Right lobe of liver (tissue), 6 donors: ENCODE measurements at regions not wholly inside any gene's neighbourhood (a gene's known extent, or its start where the extent isn't known, plus 50 kb on each side); places are given as distances from the start of the nearest gene placed in this dataset.

Source experiments
- ATAC-seq, 4 donors: fragments of 200-7000 bp; cut with Tn5 transposase; one replicate each; pipeline ENCODE4 v1.9.1; 2020; ENCODE audit warnings: mild to moderate bottlenecking in 4 of 4, moderate library complexity in 4 of 4
- DNase-seq, 3 donors: peaks; one replicate each; pipeline ENCODE4 v3.0.0-alpha.2; 2020
- H3K27ac ChIP-seq, 3 donors: fragments of 200-600 bp; one replicate each; pipeline ENCODE4 v1.8.0; 2022
- H3K27me3 ChIP-seq, 2 donors: fragments of 200-600 bp; one replicate each; pipeline ENCODE4 v1.8.0; 2022
- H3K36me3 ChIP-seq, 4 donors: fragments of 200-600 bp; sonication (generic) in 1 of 4; one replicate each; pipeline versions ENCODE4 v1.5.1 to v1.8.0; 2017 to 2022; ENCODE audit warnings: control low read depth in 1 of 4
- H3K4me1 ChIP-seq, 4 donors: fragments of 200-600 bp; sonication (generic) in 1 of 4; one replicate each; pipeline versions ENCODE4 v1.5.1 to v1.8.0; 2017 to 2022; ENCODE audit warnings: control low read depth in 1 of 4
- H3K4me3 ChIP-seq, 3 donors: fragments of 200-600 bp; one replicate each; pipeline ENCODE4 v1.8.0; 2022
- H3K9me3 ChIP-seq, 4 donors: fragments of 200-600 bp; sonication (generic) in 1 of 4; one replicate each; pipeline versions ENCODE4 v1.5.1 to v1.8.0; 2017 to 2022; ENCODE audit warnings: control low read depth in 1 of 4
- CTCF ChIP-seq, 4 donors: fragments of 200-600 bp in 3 of 4; fragments of 450-650 bp in 1 of 4; IDR thresholded peaks; one replicate each; pipeline versions ENCODE4 v1.5.1 to v1.8.0; 2016 to 2022; ENCODE audit warnings: antibody characterized with exemption in 4 of 4, mild to moderate bottlenecking in 2 of 4
- POLR2A ChIP-seq: fragments of 450-650 bp; IDR thresholded peaks from one replicate; pipeline ENCODE4 v1.6.1; 2017; ENCODE audit warnings: antibody characterized with exemption, mild to moderate bottlenecking
- WGBS: methylation state at CpG from one replicate; pipeline ENCODE4 v1.1.6; 2018; ENCODE audit warnings: low coverage, low lambda C conversion rate; ENCODE audit not compliant: insufficient coverage; ENCODE audit errors: missing lambda C conversion rate; 5-methylcytosine and 5-hydroxymethylcytosine counted together
- intact Hi-C, 2 donors: fragments of 100-400 bp; cut with DNase I; formaldehyde crosslinking; loops; one replicate each; pipeline versions ENCODE4 v1.11.2 to v1.14.1; 2022
- donor health status: DM: no; HTN: yes; CAD: no.
- donor health status: DM: no; HTN: no; CAD: no.
- donor health status: DM: no; HTN: no; CAD: no.
- donor health status: DM: no; HTN: yes; CAD: no.
- donor health status: DM: no; HTN: yes; CAD: no.

- no peak overlapping the region for H3K27ac ChIP-seq
- no peak overlapping the region for H3K4me3 ChIP-seq
- ATAC-seq (no peak), DNase-seq (no peak)
- intact Hi-C loops, result no loop called here
- H3K36me3 ChIP-seq, result no peaks in the 10 kb centered on the region
- TF ChIP-seq CTCF (IDR thresholded peaks at IDR 0.05) (no peak), POLR2A (no peak)
- no peaks in the 10 kb centered on the region for H3K4me1 ChIP-seq
- no peaks in the 10 kb centered on the region for H3K9me3 ChIP-seq
- no peaks in the 10 kb centered on the region for H3K27me3 ChIP-seq
- WGBS, result 61% methylated on average over 3 of the region's 3 CpGs
Measured at GRCh38 chr1:208809876-208810275, 565.7 kb upstream of the PLXNA2 start.

- Histone ChIP-seq H3K4me3 (no peak overlapping the region), H3K27me3 (no peaks in the 10 kb centered on the region), H3K27ac (no peak overlapping the region), H3K9me3 (no peaks in the 10 kb centered on the region), H3K36me3 (no peaks in the 10 kb centered on the region), H3K4me1 (no peaks in the 10 kb centered on the region)
- DNase-seq (no peak), ATAC-seq (no peak)
- intact Hi-C loops, result no loop called here
- TF ChIP-seq POLR2A, result no peak
- TF ChIP-seq CTCF (IDR thresholded peaks at IDR 0.05), result no peak
- WGBS, result 53% methylated on average over 8 of the region's 8 CpGs
Measured at GRCh38 chr1:208818770-208819445, 574.7 kb upstream of the PLXNA2 start.

GRCh38 chr1:208820580-208821212 is 576.5 kb upstream of the PLXNA2 start:
- H3K36me3 ChIP-seq, result no peaks in the 10 kb centered on the region
- no peaks in the 10 kb centered on the region for H3K9me3 ChIP-seq
- no peak overlapping the region for H3K4me3 ChIP-seq
- DNase-seq (no peak), ATAC-seq (no peak)
- no peak for TF ChIP-seq CTCF (IDR thresholded peaks at IDR 0.05)
- no peak for TF ChIP-seq POLR2A
- 33% methylated on average over 2 of the region's 2 CpGs for WGBS
- no peak overlapping the region for H3K27ac ChIP-seq
- H3K4me1 ChIP-seq, result no peaks in the 10 kb centered on the region
- H3K27me3 ChIP-seq, result no peaks in the 10 kb centered on the region
- intact Hi-C loops, result no loop called here

- Histone ChIP-seq H3K4me3 (no peak overlapping the region), H3K4me1 (no peaks in the 10 kb centered on the region), H3K27ac (no peak overlapping the region), H3K36me3 (no peaks in the 10 kb centered on the region), H3K27me3 (no peaks in the 10 kb centered on the region), H3K9me3 (no peaks in the 10 kb centered on the region)
- 78% methylated on average over 7 of the region's 7 CpGs for WGBS
- intact Hi-C loops, result no loop called here
- no peak for ATAC-seq
- TF ChIP-seq POLR2A, result no peak
- no peak for TF ChIP-seq CTCF (IDR thresholded peaks at IDR 0.05)
- no peak for DNase-seq
Measured at GRCh38 chr1:208821939-208822338, 577.8 kb upstream of the PLXNA2 start.
